H1 (cell line): ENCODE measurements at regions not wholly inside any gene's neighbourhood (a gene's known extent, or its start where the extent isn't known, plus 50 kb on each side); places are given as distances from the start of the nearest gene placed in this dataset.

Experiments
- CTCF ChIA-PET: fragments of 300-600 bp; sonication (Branson Sonifier 250); formaldehyde crosslinking; loops from one replicate; lab custom pipeline; 2021; ENCODE audit not compliant: partially characterized antibody; lab: Charles Lee
- POLR2A ChIA-PET: fragments of 300-600 bp; sonication (Branson Sonifier 250); formaldehyde crosslinking; loops from one replicate; lab custom pipeline; 2021; ENCODE audit warnings: inconsistent platforms; ENCODE audit not compliant: partially characterized antibody; lab: Charles Lee
- DNase-seq, 2 experiments: peaks; one replicate each; pipeline versions ENCODE4 v3.0.0 to v3.0.0-alpha.2; 2010 to 2022; ENCODE audit warnings: low spot score in 2 of 2, low read depth in 1 of 2, mixed read lengths in 1 of 2
- FAIRE-seq: peaks from 2 replicates; lab custom pipeline; 2011; peaks lifted over from hg19 to GRCh38; lab: Jason Lieb, UNC
- H2AFZ ChIP-seq: 2 replicates; pipeline ENCODE4 v1.8.1; 2012; ENCODE audit warnings: low read length, inconsistent platforms
- H2AK5ac ChIP-seq: 2 replicates; pipeline ENCODE4 v1.6.1; 2013; ENCODE audit warnings: low read depth, low read length
- H2BK120ac ChIP-seq: replicated peaks from 2 replicates; pipeline ENCODE3; 2013; ENCODE audit warnings: low read depth, low read length, inconsistent platforms
- H2BK12ac ChIP-seq: 2 replicates; pipeline ENCODE4 v1.6.1; 2013; ENCODE audit warnings: low read depth, low read length
- H2BK15ac ChIP-seq: 2 replicates; pipeline ENCODE4 v1.6.1; 2013; ENCODE audit warnings: low read length
- H2BK20ac ChIP-seq: 2 replicates; pipeline ENCODE4 v1.6.1; 2013; ENCODE audit warnings: low read length
- H2BK5ac ChIP-seq: 2 replicates; pipeline ENCODE4 v1.6.1; 2013; ENCODE audit warnings: low read depth, low read length
- H3K14ac ChIP-seq: 2 replicates; pipeline ENCODE4 v1.6.1; 2013; ENCODE audit warnings: inconsistent platforms; ENCODE audit not compliant: insufficient read length
- H3K18ac ChIP-seq: 2 replicates; pipeline ENCODE4 v1.6.1; 2013; ENCODE audit warnings: low read length; ENCODE audit errors: extremely low read depth
- H3K23ac ChIP-seq: 2 replicates; pipeline ENCODE4 v1.6.1; 2013; ENCODE audit warnings: inconsistent platforms; ENCODE audit not compliant: insufficient read length
- H3K23me2 ChIP-seq: 2 replicates; pipeline ENCODE4 v1.6.1; 2013; ENCODE audit warnings: low read depth, low read length
- H3K27ac ChIP-seq: 2 replicates; pipeline ENCODE4 v1.6.1; 2011; ENCODE audit warnings: low read depth, low read length, inconsistent platforms
- H3K27me3 ChIP-seq, 4 experiments: replicated peaks in 1 of 4; 1 replicate in 1 of 4; 2 replicates in 3 of 4; pipeline versions ENCODE4 v1.6.1 to v1.8.1; 2011 to 2013; ENCODE audit warnings: low read length in 3 of 4, mild to moderate bottlenecking in 3 of 4, inconsistent platforms in 2 of 4, mixed read lengths in 2 of 4, moderate library complexity in 1 of 4; ENCODE audit not compliant: control insufficient read depth in 3 of 4, insufficient read depth in 3 of 4; ENCODE audit errors: extremely low read depth in 1 of 4
- H3K36me3 ChIP-seq, 4 experiments: 2 replicates each; pipeline versions ENCODE4 v1.6.1 to v1.8.1; 2011 to 2013; ENCODE audit warnings: mild to moderate bottlenecking in 4 of 4, low read length in 3 of 4, moderate library complexity in 2 of 4, control low read depth in 1 of 4, inconsistent platforms in 1 of 4; ENCODE audit not compliant: insufficient read depth in 4 of 4, control insufficient read depth in 2 of 4
- H3K4ac ChIP-seq: replicated peaks from 2 replicates; pipeline ENCODE3; 2013; ENCODE audit warnings: low read length, low read depth, mixed read lengths, inconsistent platforms; ENCODE audit not compliant: insufficient read length
- H3K4me1 ChIP-seq, 4 experiments: replicated peaks in 1 of 4; 1 replicate in 1 of 4; 2 replicates in 3 of 4; pipeline versions ENCODE4 v1.6.1 to v1.8.1; 2011 to 2013; ENCODE audit warnings: low read length in 3 of 4, inconsistent platforms in 2 of 4, mixed read lengths in 1 of 4; ENCODE audit not compliant: insufficient read depth in 4 of 4, control insufficient read depth in 3 of 4
- H3K4me2 ChIP-seq, 2 experiments: 2 replicates each; pipeline versions ENCODE4 v1.6.1 to v1.8.1; 2011 to 2013; ENCODE audit warnings: low read depth in 2 of 2, low read length in 2 of 2, control low read depth in 1 of 2, inconsistent platforms in 1 of 2, mild to moderate bottlenecking in 1 of 2; ENCODE audit not compliant: insufficient read depth in 1 of 2
- H3K4me3 ChIP-seq, 4 experiments: fragments of 200-600, 300-600 bp in 1 of 4; sonication (generic), shearing (Covaris generic), sonication (Bioruptor Twin) in 1 of 4; 2 replicates each; pipeline versions ENCODE4 v1.5.1 to v1.8.1; 2011 to 2016; ENCODE audit warnings: low read length in 4 of 4, low read depth in 3 of 4, control low read depth in 2 of 4, inconsistent platforms in 2 of 4, mild to moderate bottlenecking in 2 of 4, mixed read lengths in 1 of 4, moderate library complexity in 1 of 4; ENCODE audit not compliant: insufficient read depth in 2 of 4; ENCODE audit errors: extremely low read depth in 1 of 4
- H3K56ac ChIP-seq: replicated peaks from 2 replicates; pipeline ENCODE3; 2013; ENCODE audit warnings: low read depth, mild to moderate bottlenecking, mixed read lengths, low read length, inconsistent platforms; ENCODE audit not compliant: insufficient read length
- H3K79me1 ChIP-seq: 2 replicates; pipeline ENCODE4 v1.6.1; 2013; ENCODE audit warnings: low read depth, low read length, control low read depth
- H3K79me2 ChIP-seq, 2 experiments: 2 replicates each; pipeline versions ENCODE4 v1.6.1 to v1.8.1; 2012 to 2013; ENCODE audit warnings: low read length in 2 of 2, mild to moderate bottlenecking in 2 of 2, inconsistent platforms in 1 of 2; ENCODE audit not compliant: insufficient read depth in 2 of 2, control insufficient read depth in 1 of 2
- H3K9ac ChIP-seq, 4 experiments: replicated peaks in 1 of 4; 1 replicate in 1 of 4; 2 replicates in 3 of 4; pipeline versions ENCODE4 v1.6.1 to v1.8.1; 2011 to 2013; ENCODE audit warnings: low read depth in 3 of 4, low read length in 3 of 4, control low read depth in 2 of 4, mild to moderate bottlenecking in 2 of 4, moderate library complexity in 2 of 4, inconsistent platforms in 1 of 4; ENCODE audit errors: extremely low read depth in 1 of 4
- H3K9me3 ChIP-seq, 2 experiments: 2 replicates each; pipeline versions ENCODE4 v1.6.1 to v1.8.1; 2012 to 2013; ENCODE audit warnings: mild to moderate bottlenecking in 2 of 2, moderate library complexity in 2 of 2, control low read depth in 1 of 2, inconsistent platforms in 1 of 2, low read depth in 1 of 2, low read length in 1 of 2, mixed read lengths in 1 of 2; ENCODE audit not compliant: insufficient read depth in 2 of 2
- H4K20me1 ChIP-seq, 2 experiments: replicated peaks in 1 of 2; 2 replicates each; pipeline versions ENCODE3 to v1.8.1; 2011 to 2013; ENCODE audit warnings: inconsistent platforms in 2 of 2, low read length in 2 of 2, mild to moderate bottlenecking in 1 of 2; ENCODE audit not compliant: insufficient read depth in 2 of 2, control insufficient read depth in 1 of 2
- H4K5ac ChIP-seq: 2 replicates; pipeline ENCODE4 v1.6.1; 2013; ENCODE audit warnings: low read length, low read depth, mixed read lengths, inconsistent platforms; ENCODE audit not compliant: insufficient read length
- H4K8ac ChIP-seq: 2 replicates; pipeline ENCODE4 v1.8.0; 2013; ENCODE audit warnings: mild to moderate bottlenecking, moderate library complexity, low read length, inconsistent platforms; ENCODE audit not compliant: insufficient read depth; ENCODE audit errors: extremely low read depth
- H4K91ac ChIP-seq: replicated peaks from 2 replicates; pipeline ENCODE3; 2013; ENCODE audit warnings: low read length, mixed read lengths, inconsistent platforms; ENCODE audit not compliant: insufficient read length
- BCL11A ChIP-seq, 2 experiments: IDR thresholded peaks; one replicate each; pipeline ENCODE4 v1.6.1; 2011; ENCODE audit warnings: low read depth in 2 of 2, low read length in 2 of 2, mild to moderate bottlenecking in 2 of 2
- CTCF ChIP-seq, 3 experiments: IDR thresholded peaks; 1 replicate in 2 of 3; 2 replicates in 1 of 3; pipeline versions ENCODE4 v1.5.1 to v1.6.1; 2011; ENCODE audit warnings: low read length in 3 of 3, mild to moderate bottlenecking in 3 of 3, inconsistent platforms in 2 of 3, low read depth in 1 of 3, moderate library complexity in 1 of 3; ENCODE audit not compliant: insufficient read depth in 1 of 3; ENCODE audit errors: control extremely low read depth in 1 of 3
- EGR1 ChIP-seq: IDR thresholded peaks from 2 replicates; pipeline ENCODE4 v1.6.1; 2011; ENCODE audit warnings: low read depth, low read length, borderline replicate concordance
- EP300 ChIP-seq, 2 experiments: IDR thresholded peaks; 1 replicate in 1 of 2; 2 replicates in 1 of 2; pipeline ENCODE4 v1.6.1; 2011 to 2012; ENCODE audit warnings: low read depth in 2 of 2, low read length in 2 of 2, mild to moderate bottlenecking in 2 of 2, borderline replicate concordance in 1 of 2, inconsistent platforms in 1 of 2, moderate library complexity in 1 of 2
- EZH2 ChIP-seq: fragments of 200-600 bp; sonication (generic); IDR thresholded peaks from 2 replicates; pipeline ENCODE4 v1.7.1; 2012; ENCODE audit warnings: low read depth, mild to moderate bottlenecking, moderate library complexity, low read length, inconsistent platforms; ENCODE audit not compliant: severe bottlenecking
- KDM1A ChIP-seq: fragments of 200-600, 300-600 bp; sonication (generic); IDR thresholded peaks from 2 replicates; pipeline ENCODE4 v1.7.1; 2016; ENCODE audit warnings: mild to moderate bottlenecking, low read length, borderline replicate concordance
- KDM5A ChIP-seq: fragments of 200-600 bp; IDR thresholded peaks from 2 replicates; pipeline ENCODE4 v1.7.1; 2012; ENCODE audit warnings: mild to moderate bottlenecking, low read length, inconsistent platforms, mixed read lengths
- PHF8 ChIP-seq: fragments of 200-600 bp; sonication (generic); conservative IDR thresholded peaks from 2 replicates; pipeline ENCODE4 v1.7.1; 2012; ENCODE audit warnings: low read depth, mild to moderate bottlenecking, inconsistent platforms, low read length, moderate library complexity
- POLR2A ChIP-seq, 2 experiments: IDR thresholded peaks; 1 replicate in 1 of 2; 2 replicates in 1 of 2; pipeline ENCODE4 v1.6.1; 2011; ENCODE audit warnings: low read depth in 2 of 2, low read length in 2 of 2, mild to moderate bottlenecking in 2 of 2; ENCODE audit errors: control extremely low read depth in 1 of 2
- RBBP5 ChIP-seq: IDR thresholded peaks from 2 replicates; pipeline ENCODE4 v1.7.1; 2012; ENCODE audit warnings: low read depth, mild to moderate bottlenecking, inconsistent platforms, low read length, moderate library complexity, borderline replicate concordance
- YY1 ChIP-seq: IDR thresholded peaks from 2 replicates; pipeline ENCODE4 v1.6.1; 2011; ENCODE audit warnings: low read depth, mild to moderate bottlenecking, low read length
- ZNF274 ChIP-seq: IDR thresholded peaks from 2 replicates; pipeline ENCODE4 v1.7.0; 2012; ENCODE audit warnings: low read length, borderline replicate concordance; ENCODE audit errors: extremely low read depth
- WGBS, 2 experiments: shearing (Covaris generic) in 1 of 2; methylation state at CpG; one replicate each; pipeline versions ENCODE4 v1.1.6 to v1.1.7; 2013 to 2015; ENCODE audit warnings: low lambda C conversion rate in 2 of 2, mixed read lengths in 2 of 2, inconsistent platforms in 1 of 2, low coverage in 1 of 2, missing lambda C conversion rate in 1 of 2; ENCODE audit not compliant: insufficient replicate concordance in 2 of 2, insufficient coverage in 1 of 2, insufficient read length in 1 of 2; ENCODE audit errors: extremely low coverage in 1 of 2, missing lambda C conversion rate in 1 of 2; 5-methylcytosine and 5-hydroxymethylcytosine counted together

- Histone ChIP-seq H3K4me2 (no peak overlapping the region), H2BK120ac (no peak overlapping the region), H4K5ac (no peak overlapping the region), H3K9ac (no peak overlapping the region), H3K27me3 (no peaks in the 10 kb centered on the region), H4K8ac (no peak overlapping the region), H3K56ac (no peak overlapping the region), H3K27ac (no peak overlapping the region), H2AFZ (no peak overlapping the region), H3K14ac (no peak overlapping the region), H3K36me3 (no peaks in the 10 kb centered on the region), H3K18ac (no peak overlapping the region), H2BK20ac (no peak overlapping the region), H3K9me3 (no peaks in the 10 kb centered on the region), H3K4me3 (no peak overlapping the region), H2AK5ac (no peak overlapping the region), H2BK15ac (no peak overlapping the region), H4K91ac (no peak overlapping the region), H2BK12ac (no peak overlapping the region; the same call in 1 of the 2 replicates), H3K79me2 (no peaks in the 10 kb centered on the region), H2BK5ac (no peak overlapping the region), H3K23ac (no peak overlapping the region), H3K23me2 (no peaks in the 10 kb centered on the region), H3K79me1 (no peaks in the 10 kb centered on the region), H3K4me1 (no peaks in the 10 kb centered on the region), H3K4ac (no peak overlapping the region), H4K20me1 (no peaks in the 10 kb centered on the region)
- ChIA-PET POLR2A (no interaction called here), CTCF (no interaction called here)
- DNase-seq (no peak), FAIRE-seq (no peak)
- 95% methylated on average over 4 of the region's 4 CpGs; no CpG with 5 or more reads in 1 of the 2 experiments for WGBS, 2 experiments
- TF ChIP-seq BCL11A (IDR thresholded peaks at IDR 0.05; ENCODE audit: low read depth in 2 of 2, low read length in 2 of 2) (no peak), RBBP5 (no peak), POLR2A (IDR thresholded peaks at IDR 0.05; ENCODE audit: control extremely low read depth in 1 of 2, low read depth in 2 of 2, low read length in 2 of 2) (no peak), KDM1A (no peak), ZNF274 (no peak), YY1 (no peak), CTCF (IDR thresholded peaks at IDR 0.05; ENCODE audit: control extremely low read depth in 1 of 3, insufficient read depth in 1 of 3, low read depth in 1 of 3, low read length in 3 of 3) (no peak), EP300 (IDR thresholded peaks at IDR 0.05; ENCODE audit: borderline replicate concordance in 1 of 2, low read depth in 2 of 2, low read length in 2 of 2) (no peak), EZH2 (no peak), PHF8 (no peak), EGR1 (no peak), KDM5A (no peak)
These were observed 199.8 kb downstream of the SMC2 start for GRCh38 chr9:104293877-104294276.
